ENCODE measurements at regions not wholly inside any gene's neighbourhood (a gene's known extent, or its start where the extent isn't known, plus 50 kb on each side); places are given as distances from the start of the nearest gene placed in this dataset.

DNA sequence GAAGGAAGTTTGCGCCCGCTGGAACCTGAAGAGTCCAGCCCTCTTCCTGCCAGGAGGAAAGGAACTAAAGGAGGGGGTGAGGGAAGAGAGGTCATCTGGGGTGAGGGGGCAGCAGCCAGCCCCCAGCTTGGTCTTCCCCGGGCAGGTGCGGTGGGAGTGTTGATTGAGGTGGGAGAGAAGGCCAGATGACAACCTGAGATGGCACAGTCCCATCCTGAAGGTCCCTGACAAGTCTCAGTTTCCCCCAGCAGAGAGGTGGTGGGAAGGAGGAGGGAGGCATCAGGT lies 240.9 kb downstream of the HAUS1 start:
- FAIRE-seq (no peak), DNase-seq (ENCODE audit: low read depth, low spot score) (no peak)
- ChIA-PET CTCF (interaction anchor here (1.0 kb wide), 1 partner anchor 10 kb away, joined by 3 read pairs; no protein-coding TSS in a partner anchor), POLR2A (no interaction called here)
- H3K27ac ChIP-seq (ENCODE audit: insufficient read depth, low read depth, low read length), result no peak overlapping the region
- no peak overlapping the region for H3K9ac ChIP-seq (replicated peaks; ENCODE audit: extremely low read depth, insufficient read depth, low read length)
- peaks cover 0 to 3% of the 10 kb centered on the region in 2 experiments for H3K27me3 ChIP-seq (ENCODE audit: control insufficient read depth in 2 of 2, insufficient read depth in 2 of 2, low read length in 2 of 2)
- no peaks in the 10 kb centered on the region for H3K79me2 ChIP-seq (ENCODE audit: control insufficient read depth, insufficient read depth, low read length)
- H3K36me3 ChIP-seq (ENCODE audit: control insufficient read depth in 2 of 2, extremely low read depth in 1 of 2, insufficient read depth in 2 of 2, low read length in 2 of 2), result no peaks in the 10 kb centered on the region
- no TSS peak for BruUV-seq (replicated peaks)
- H3K9me1 ChIP-seq (replicated peaks; ENCODE audit: control insufficient read depth, extremely low read depth, insufficient read depth, low read length), result no peaks in the 10 kb centered on the region
- H3K4me3 ChIP-seq (replicated peaks in 1 of 3; ENCODE audit: insufficient read depth in 1 of 3, low read depth in 1 of 3, low read length in 3 of 3), result no peak overlapping the region
- intact Hi-C loops (cut with micrococcal nuclease) (no loop called here), dilution Hi-C loops (cut with MboI; ENCODE audit: extremely low pct_ligation_motif_present, low sequenced_read_pairs) (no loop called here)
- no peaks in the 10 kb centered on the region for H3K9me3 ChIP-seq (replicated peaks; ENCODE audit: control insufficient read depth, insufficient read depth, low read length)
- no peaks in the 10 kb centered on the region for H3K4me1 ChIP-seq (ENCODE audit: control insufficient read depth, extremely low read depth, insufficient read depth, low read length)
- TF ChIP-seq, protein P1, sequence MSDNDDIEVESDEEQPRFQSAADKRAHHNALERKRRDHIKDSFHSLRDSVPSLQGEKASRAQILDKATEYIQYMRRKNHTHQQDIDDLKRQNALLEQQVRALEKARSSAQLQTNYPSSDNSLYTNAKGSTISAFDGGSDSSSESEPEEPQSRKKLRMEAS (IDR thresholded peaks at IDR 0.05; ENCODE audit: insufficient read depth, insufficient read length), result no peak
- no peak for TF ChIP-seq POLR2A (IDR thresholded peaks at IDR 0.05; ENCODE audit: low read depth, low read length)
- TF ChIP-seq POLR2AphosphoS5 (IDR thresholded peaks at IDR 0.05; ENCODE audit: insufficient read depth, low read depth, low read length), result no peak
- TF ChIP-seq EZH2 (IDR thresholded peaks at IDR 0.05; ENCODE audit: borderline replicate concordance, low read depth, low read length, severe bottlenecking), result no peak
- no peak for TF ChIP-seq GATA2 (IDR thresholded peaks at IDR 0.05; ENCODE audit: insufficient read depth, insufficient read length, low read depth, low read length)
- no peak for TF ChIP-seq JUN (IDR thresholded peaks at IDR 0.05; ENCODE audit: borderline replicate concordance, insufficient read depth, insufficient read length, low read depth)
- TF ChIP-seq MYC (IDR thresholded peaks at IDR 0.05; ENCODE audit: low read depth, low read length), result no peak
- TF ChIP-seq, protein P2, sequence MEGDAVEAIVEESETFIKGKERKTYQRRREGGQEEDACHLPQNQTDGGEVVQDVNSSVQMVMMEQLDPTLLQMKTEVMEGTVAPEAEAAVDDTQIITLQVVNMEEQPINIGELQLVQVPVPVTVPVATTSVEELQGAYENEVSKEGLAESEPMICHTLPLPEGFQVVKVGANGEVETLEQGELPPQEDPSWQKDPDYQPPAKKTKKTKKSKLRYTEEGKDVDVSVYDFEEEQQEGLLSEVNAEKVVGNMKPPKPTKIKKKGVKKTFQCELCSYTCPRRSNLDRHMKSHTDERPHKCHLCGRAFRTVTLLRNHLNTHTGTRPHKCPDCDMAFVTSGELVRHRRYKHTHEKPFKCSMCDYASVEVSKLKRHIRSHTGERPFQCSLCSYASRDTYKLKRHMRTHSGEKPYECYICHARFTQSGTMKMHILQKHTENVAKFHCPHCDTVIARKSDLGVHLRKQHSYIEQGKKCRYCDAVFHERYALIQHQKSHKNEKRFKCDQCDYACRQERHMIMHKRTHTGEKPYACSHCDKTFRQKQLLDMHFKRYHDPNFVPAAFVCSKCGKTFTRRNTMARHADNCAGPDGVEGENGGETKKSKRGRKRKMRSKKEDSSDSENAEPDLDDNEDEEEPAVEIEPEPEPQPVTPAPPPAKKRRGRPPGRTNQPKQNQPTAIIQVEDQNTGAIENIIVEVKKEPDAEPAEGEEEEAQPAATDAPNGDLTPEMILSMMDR (IDR thresholded peaks at IDR 0.05; ENCODE audit: extremely low read depth in 1 of 2, insufficient read depth in 1 of 2, low read depth in 1 of 2, low read length in 2 of 2), result no peak
- no peak for TF ChIP-seq FOS (IDR thresholded peaks at IDR 0.05; ENCODE audit: borderline replicate concordance, insufficient read depth, low read length)
- no peak overlapping the region for H2AFZ ChIP-seq (ENCODE audit: low read depth, low read length)
- H3K4me2 ChIP-seq (ENCODE audit: insufficient read depth, low read length), result no peak overlapping the region
- H4K20me1 ChIP-seq (replicated peaks; ENCODE audit: control insufficient read depth, extremely low read depth, insufficient read depth, low read length), result no peaks in the 10 kb centered on the region
